Adrenal gland (tissue), 9 donors: ENCODE measurements at regions not wholly inside any gene's neighbourhood (a gene's known extent, or its start where the extent isn't known, plus 50 kb on each side); places are given as distances from the start of the nearest gene placed in this dataset.

Experiments
- DNase-seq, 7 donors: peaks; one replicate each; pipeline ENCODE4 v3.0.0-alpha.2; 2019 to 2020
- H3K27ac ChIP-seq, 5 donors: fragments of 200-600 bp; sonication (generic) in 4 of 5; 1 replicate in 3 of 5; 2 replicates in 2 of 5; pipeline versions ENCODE4 v1.5.1 to v1.8.0; 2016 to 2020; ENCODE audit warnings: mild to moderate bottlenecking in 1 of 5
- H3K27me3 ChIP-seq: fragments of 200-600 bp; 2 replicates; pipeline ENCODE4 v1.8.0; 2021
- H3K36me3 ChIP-seq, 2 donors: fragments of 200-600 bp; replicated peaks in 1 of 2; 1 replicate in 1 of 2; 2 replicates in 1 of 2; pipeline versions ENCODE4 v1.5.1 to v1.8.0; 2018 to 2022
- H3K4me1 ChIP-seq, 2 donors: fragments of 200-600 bp; replicated peaks in 1 of 2; 1 replicate in 1 of 2; 2 replicates in 1 of 2; pipeline versions ENCODE4 v1.5.1 to v1.8.0; 2018 to 2021
- H3K4me3 ChIP-seq, 4 donors: fragments of 200-600 bp; sonication (generic) in 3 of 4; one replicate each; pipeline ENCODE4 v1.5.1; 2016 to 2018
- H3K9me3 ChIP-seq, 3 donors: fragments of 200-600 bp; sonication (generic) in 1 of 3; replicated peaks in 1 of 3; 1 replicate in 2 of 3; 2 replicates in 1 of 3; pipeline versions ENCODE4 v1.5.1 to v1.8.0; 2016 to 2021
- POLR2A ChIP-seq, 2 donors: fragments of 450-650 bp; IDR thresholded peaks; one replicate each; pipeline ENCODE4 v1.6.1; 2017; ENCODE audit warnings: antibody characterized with exemption in 2 of 2, mild to moderate bottlenecking in 2 of 2, moderate library complexity in 1 of 2
- WGBS, 4 donors: extraction: QIAGEN DNeasy Blood & Tissue Kit in 2 of 4; methylation state at CpG; one replicate each; pipeline versions ENCODE4 v1.1.5 to v1.1.7; 2013 to 2017; 5-methylcytosine and 5-hydroxymethylcytosine counted together
- intact Hi-C, 2 donors: fragments of 100-400 bp; cut with DNase I; formaldehyde crosslinking; loops; one replicate each; pipeline versions ENCODE4 v1.14.1 to v1.15.0; 2022 to 2023
- TF ChIP-seq, protein P1 (sequence below), 6 experiments: fragments of 450-650 bp in 4 of 6; fragments of 200-600 bp in 2 of 6; sonication (generic) in 1 of 6; IDR thresholded peaks; 1 replicate in 5 of 6; 2 replicates in 1 of 6; pipeline versions ENCODE4 v1.5.1 to v1.8.0; 2016 to 2021; ENCODE audit warnings: antibody characterized with exemption in 6 of 6, mild to moderate bottlenecking in 2 of 6, moderate library complexity in 1 of 6
- donor health status: healthy with polysubstance abuse.
- donor health status: Bipolar disorder and iron deficiency.
- donor health status: DM: yes; HTN: yes; CAD: no.
- donor health status: DM: no; HTN: no; CAD: no.
- donor health status: DM: no; HTN: no; CAD: no.

DNA sequence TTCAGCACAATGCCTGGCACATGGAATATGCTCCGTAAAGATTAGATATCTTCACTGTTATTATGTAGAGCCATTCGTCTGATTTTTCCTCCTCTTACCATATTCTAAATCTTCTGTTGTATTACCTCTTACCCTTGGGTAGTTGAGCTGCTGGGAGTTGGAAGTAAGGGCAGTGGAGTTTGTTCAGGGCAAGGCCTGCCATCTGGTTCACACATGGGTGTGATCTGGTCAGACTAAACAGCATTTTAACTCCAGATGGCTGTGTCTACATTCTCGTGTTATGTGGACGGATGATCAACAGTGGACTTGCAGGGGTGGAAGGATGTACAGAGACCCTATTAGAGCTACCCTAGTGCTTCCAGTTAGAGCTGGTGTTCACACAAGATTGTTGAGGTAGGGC, 164.9 kb downstream of the ZIC5 start:
- Histone ChIP-seq H3K27ac (no peak overlapping the region), H3K27me3 (no peaks in the 10 kb centered on the region), H3K9me3 (no peaks in the 10 kb centered on the region), H3K4me1 (no peaks in the 10 kb centered on the region), H3K4me3 (no peak overlapping the region), H3K36me3 (no peaks in the 10 kb centered on the region)
- WGBS, 4 donors, result 82 to 84% (median 83%) methylated on average over 2 to 4 of the region's 4 CpGs
- TF ChIP-seq, protein P1, sequence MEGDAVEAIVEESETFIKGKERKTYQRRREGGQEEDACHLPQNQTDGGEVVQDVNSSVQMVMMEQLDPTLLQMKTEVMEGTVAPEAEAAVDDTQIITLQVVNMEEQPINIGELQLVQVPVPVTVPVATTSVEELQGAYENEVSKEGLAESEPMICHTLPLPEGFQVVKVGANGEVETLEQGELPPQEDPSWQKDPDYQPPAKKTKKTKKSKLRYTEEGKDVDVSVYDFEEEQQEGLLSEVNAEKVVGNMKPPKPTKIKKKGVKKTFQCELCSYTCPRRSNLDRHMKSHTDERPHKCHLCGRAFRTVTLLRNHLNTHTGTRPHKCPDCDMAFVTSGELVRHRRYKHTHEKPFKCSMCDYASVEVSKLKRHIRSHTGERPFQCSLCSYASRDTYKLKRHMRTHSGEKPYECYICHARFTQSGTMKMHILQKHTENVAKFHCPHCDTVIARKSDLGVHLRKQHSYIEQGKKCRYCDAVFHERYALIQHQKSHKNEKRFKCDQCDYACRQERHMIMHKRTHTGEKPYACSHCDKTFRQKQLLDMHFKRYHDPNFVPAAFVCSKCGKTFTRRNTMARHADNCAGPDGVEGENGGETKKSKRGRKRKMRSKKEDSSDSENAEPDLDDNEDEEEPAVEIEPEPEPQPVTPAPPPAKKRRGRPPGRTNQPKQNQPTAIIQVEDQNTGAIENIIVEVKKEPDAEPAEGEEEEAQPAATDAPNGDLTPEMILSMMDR (IDR thresholded peaks at IDR 0.05), result no peak
- TF ChIP-seq POLR2A (IDR thresholded peaks at IDR 0.05), result no peak
- no peak for DNase-seq
- intact Hi-C loops, result no loop called here

GRCh38 chr13:99805361-99805760, 166.2 kb downstream of the ZIC5 start:
- H3K9me3 ChIP-seq, result no peaks in the 10 kb centered on the region
- no peak overlapping the region for H3K27ac ChIP-seq
- no peaks in the 10 kb centered on the region for H3K27me3 ChIP-seq
- H3K36me3 ChIP-seq, result no peaks in the 10 kb centered on the region
- WGBS, 4 donors, result 52 to 65% (median 59%) methylated on average over 7 of the region's 7 CpGs
- intact Hi-C loops, result no loop called here
- no peaks in the 10 kb centered on the region for H3K4me1 ChIP-seq
- DNase-seq, result no peak
- no peak overlapping the region for H3K4me3 ChIP-seq
- TF ChIP-seq POLR2A (IDR thresholded peaks at IDR 0.05), result no peak
- TF ChIP-seq, protein P1 (IDR thresholded peaks at IDR 0.05), result no peak

DNA sequence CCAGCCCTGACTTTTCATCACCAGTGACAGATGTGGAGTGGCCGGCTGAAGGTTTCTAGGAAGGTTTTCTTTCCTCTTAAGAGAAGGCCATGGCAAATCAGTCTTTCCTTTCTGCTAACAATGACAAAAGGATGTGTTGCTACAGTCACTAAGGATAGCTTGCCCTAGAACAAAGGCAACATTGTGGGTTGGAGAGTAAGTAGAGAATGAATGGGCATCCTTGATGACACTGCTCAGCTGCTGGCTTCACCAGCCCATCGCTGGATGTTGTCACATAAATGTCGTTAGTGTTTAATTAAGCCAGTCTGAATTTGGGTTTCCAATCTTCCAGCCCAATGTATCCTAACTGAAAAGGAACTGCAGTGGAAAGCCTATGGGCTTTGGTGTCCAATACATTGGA, 168.4 kb downstream of the ZIC5 start:
- DNase-seq, result no peak
- Histone ChIP-seq H3K36me3 (no peaks in the 10 kb centered on the region), H3K4me3 (no peak overlapping the region), H3K4me1 (no peaks in the 10 kb centered on the region), H3K27me3 (no peaks in the 10 kb centered on the region), H3K9me3 (no peaks in the 10 kb centered on the region), H3K27ac (no peak overlapping the region)
- WGBS, 4 donors, result 84 to 97% (median 92%) methylated on average over 3 of the region's 3 CpGs
- intact Hi-C loops, result no loop called here
- TF ChIP-seq, protein P1 (IDR thresholded peaks at IDR 0.05), result no peak
- TF ChIP-seq POLR2A (IDR thresholded peaks at IDR 0.05), result no peak

- no peak for DNase-seq
- Histone ChIP-seq H3K4me1 (no peaks in the 10 kb centered on the region), H3K9me3 (no peaks in the 10 kb centered on the region), H3K27me3 (no peaks in the 10 kb centered on the region), H3K27ac (no peak overlapping the region), H3K4me3 (no peak overlapping the region), H3K36me3 (no peaks in the 10 kb centered on the region)
- TF ChIP-seq, protein P1 (IDR thresholded peaks at IDR 0.05), result no peak
- TF ChIP-seq POLR2A (IDR thresholded peaks at IDR 0.05), result no peak
- intact Hi-C loops, result no loop called here
These were observed 169.2 kb downstream of the ZIC5 start for GRCh38 chr13:99802416-99802815.
